ENCODE measurements at regions not wholly inside any gene's neighbourhood (a gene's known extent, or its start where the extent isn't known, plus 50 kb on each side); places are given as distances from the start of the nearest gene placed in this dataset.

GRCh38 chr20:57112448-57112847, 154.0 kb downstream of the BMP7 start:
- TF ChIP-seq CTCF (IDR thresholded peaks at IDR 0.05) (no peak), REST (IDR thresholded peaks at IDR 0.05; ENCODE audit: insufficient read depth in 1 of 2, low read depth in 2 of 2, low read length in 1 of 2) (no peak), SIN3A (IDR thresholded peaks at IDR 0.05; ENCODE audit: borderline replicate concordance, insufficient read depth, low read depth, low read length) (no peak)
